ENCODE measurements at regions not wholly inside any gene's neighbourhood (a gene's known extent, or its start where the extent isn't known, plus 50 kb on each side); places are given as distances from the start of the nearest gene placed in this dataset.
"Not testable (repeated sequence)": the region's sequence is repeated elsewhere in the genome, so short reads cannot be mapped to it uniquely, and the experiment has no call there.

DNA sequence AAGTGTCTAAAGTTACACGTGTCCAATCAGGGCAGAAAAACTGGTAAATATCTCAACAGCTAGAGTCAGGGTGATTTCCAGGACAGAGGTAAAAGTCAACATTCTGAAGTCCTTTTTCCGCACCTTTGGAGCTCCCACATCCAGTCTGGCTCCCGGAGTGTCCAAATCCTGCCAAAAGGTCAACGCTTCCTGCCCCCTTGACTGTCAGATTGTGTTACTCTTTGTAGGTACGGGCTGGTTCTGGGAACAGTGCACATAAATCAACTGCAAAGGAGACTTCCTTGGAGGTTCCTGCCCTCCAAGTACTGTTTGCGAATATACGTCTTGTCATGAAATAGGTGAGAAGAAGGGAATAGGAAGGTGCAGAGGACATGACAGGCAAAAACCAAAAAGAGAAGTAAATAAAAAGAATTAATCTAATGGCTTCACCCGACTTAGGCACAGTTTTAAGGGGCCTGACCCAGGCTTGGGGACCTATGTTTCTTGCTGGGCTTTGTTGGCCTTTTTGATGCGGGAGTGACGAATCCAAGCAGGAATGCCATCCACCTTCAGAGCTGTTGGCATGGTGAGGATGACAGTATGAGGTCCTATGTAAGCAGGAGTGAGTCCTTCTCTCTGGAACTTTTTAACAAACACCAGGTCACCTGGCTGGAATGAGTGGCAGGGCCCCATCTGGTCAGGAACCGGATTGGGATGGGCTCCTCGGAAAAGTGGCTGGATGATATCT lies 155.4 kb downstream of the TRIM27 start:
- DNase-seq, result no peak

DNA sequence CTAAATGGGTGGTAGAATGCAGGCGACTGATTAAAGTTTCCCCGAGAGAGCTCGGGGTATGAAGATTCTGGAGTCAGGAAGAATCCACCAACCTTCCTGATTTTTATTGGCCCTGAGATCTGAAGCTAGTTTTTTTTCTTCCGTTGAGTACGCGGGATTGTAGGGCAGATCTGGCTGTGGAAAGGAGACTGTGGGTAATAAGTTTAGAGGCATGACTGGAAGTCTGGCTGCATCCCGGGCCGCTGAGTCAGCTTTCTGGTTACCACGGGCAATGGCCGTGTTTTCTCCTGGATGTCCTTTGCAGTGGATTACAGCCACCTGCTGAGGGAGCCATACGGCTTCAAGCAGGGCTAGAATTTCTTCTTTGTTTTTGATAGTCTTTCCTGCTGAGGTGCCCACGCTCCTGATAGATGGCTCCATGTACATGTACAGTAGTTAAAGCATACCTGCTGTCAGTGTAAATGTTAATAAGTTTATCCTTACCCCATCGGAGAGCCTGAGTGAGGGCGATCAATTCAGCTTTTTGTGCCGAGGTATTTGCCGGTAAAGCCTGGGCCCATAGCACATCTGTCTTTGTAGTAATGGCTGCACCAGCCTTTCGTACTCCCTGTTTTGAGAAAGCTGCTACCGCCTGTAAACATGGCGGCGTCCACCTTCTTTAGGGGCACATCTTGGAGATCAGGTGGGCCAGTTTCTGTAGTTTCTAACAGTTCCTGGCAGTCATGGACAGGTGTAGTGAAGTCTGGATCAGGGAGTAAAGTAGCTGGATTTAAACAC lies 154.0 kb downstream of the TRIM27 start:
- no peak for DNase-seq

DNA sequence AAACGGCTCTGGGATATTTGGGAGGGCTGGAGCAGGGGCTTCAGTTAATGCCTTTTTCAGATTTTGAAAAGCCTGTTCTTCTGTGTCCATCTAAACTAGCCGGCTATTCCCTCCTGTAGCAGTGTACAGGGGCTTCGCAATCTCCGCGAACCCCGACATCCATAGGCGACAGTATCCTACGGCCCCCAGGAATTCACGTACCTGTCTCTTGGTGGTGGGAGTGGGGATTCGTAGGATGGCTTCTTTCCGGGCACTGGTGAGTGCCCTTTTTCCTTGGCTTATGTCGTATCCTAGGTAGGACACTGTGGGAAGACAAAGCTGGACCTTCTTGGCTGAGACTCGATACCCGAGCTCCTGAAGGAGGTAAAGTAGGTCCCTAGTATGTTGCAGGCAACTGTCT lies 153.1 kb downstream of the TRIM27 start:
- DNase-seq, result no peak

DNA sequence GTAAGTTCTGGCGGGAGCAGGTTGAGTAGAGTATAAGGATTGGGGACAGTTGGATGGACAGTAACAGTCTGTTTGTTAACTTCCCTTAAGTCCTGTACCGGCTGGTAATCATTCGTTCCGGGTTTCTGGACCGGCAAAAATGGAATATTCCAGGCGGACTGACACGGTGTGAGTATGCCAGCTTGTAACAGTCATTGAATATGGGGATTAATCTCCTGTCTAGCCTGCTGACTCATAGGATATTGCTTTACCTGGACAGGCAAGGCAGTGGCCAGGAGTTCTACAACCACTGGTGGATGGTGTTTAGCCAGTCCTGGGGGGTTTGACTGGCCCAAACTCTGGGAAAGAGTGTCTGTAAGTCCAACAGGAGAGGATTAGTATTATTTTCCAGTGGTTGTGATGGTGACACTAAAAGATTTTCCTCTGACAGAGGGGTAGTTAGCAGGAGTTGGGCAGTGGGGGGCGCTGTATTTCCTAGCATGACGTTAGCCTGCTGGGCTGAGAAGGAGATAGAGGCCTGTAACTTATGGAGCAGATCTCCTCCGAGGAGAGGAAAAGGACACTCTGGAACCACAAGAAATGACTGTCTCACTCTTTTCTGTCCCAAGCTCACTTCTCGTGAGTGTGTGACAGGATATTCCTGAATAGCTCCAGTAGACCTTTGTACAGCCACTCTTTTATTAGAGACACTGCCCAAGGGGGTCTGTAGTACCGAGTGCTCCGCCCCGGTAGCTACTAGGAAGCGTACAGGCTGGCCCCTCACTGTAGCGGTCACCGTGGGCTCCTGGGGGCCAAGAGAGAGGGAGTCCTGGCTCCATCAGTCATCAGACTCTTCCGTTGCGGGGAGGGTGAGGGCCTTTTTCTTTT lies 152.2 kb downstream of the TRIM27 start:
- no peak for DNase-seq

DNA sequence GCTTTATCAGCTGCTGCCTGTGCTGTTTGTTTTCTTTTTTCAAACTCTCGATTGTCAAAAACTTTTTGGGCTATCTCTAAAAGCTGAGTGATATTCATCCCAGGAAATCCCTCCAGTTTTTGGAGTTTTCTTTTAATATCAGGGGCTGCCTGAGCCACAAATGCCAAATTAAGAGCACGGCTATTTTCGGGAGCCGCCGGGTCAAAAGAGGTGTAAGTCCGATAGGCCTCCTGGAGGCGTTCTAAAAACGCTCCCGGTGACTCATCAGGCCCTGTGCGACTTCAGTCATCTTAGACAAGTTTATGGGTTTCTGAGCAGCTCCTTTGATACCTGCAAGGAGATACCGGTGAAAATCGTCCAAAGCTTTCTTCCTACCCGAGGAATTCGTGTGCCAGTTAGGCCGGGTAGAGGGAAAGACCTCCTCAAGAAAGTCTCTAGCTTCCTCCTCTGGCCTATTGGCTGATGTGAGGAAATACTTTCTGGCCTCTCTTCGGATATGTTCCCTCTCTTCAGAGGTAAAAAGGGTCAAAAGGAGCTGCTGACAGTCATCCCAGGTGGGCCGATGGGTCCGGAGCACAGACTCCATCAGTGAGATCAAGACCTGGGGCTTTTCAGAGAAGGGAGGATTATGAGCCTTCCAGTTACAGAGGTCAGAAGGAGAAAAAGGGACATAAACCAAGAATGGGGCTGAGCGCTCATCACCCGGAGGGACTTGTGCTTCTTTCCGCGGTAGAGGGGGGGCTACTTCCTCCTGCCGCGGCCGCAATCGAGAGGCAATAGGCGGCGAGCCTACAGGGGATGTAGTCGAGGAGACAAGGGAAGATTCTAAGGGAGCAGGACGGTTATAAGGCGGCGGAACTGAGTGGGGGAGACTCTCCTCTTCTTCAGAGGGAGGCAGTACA lies 151.1 kb downstream of the TRIM27 start:
- DNase-seq, result no peak

DNA sequence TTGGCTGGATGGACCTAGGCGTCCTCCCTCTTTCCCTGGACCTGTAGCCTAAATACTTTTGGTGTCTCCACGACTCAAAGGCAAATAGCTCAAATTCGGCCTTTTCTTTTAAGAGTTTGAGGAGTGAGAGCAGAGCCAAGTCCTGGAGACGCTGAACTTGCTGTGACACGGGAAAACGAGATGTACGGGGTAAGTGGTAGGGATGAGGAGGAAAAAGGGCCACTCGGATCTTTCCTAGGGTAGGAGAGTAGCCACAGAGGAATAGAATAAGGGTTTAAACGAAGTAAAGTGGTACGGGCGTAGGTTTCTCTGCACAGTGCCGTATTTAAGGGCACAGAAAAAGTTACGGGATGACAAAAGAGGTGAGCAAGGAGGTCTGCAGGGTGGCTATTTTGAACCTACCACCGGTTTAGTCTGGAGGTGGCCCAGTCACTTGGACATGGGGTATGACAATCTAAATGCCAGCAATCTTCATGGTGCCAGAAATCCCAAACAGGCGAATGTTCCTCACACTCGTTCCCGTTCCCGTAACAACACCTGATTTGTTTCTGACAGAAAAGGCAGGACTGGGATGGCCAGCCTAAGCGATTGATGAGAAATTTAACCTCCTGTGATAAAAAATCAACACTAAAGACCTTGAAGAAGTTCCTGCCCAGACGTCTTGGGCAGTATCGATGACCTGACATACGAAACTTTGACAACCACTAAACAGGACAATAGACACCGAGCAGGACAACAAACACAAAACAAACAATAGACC lies 149.3 kb downstream of the TRIM27 start:
- no peak for DNase-seq

DNA sequence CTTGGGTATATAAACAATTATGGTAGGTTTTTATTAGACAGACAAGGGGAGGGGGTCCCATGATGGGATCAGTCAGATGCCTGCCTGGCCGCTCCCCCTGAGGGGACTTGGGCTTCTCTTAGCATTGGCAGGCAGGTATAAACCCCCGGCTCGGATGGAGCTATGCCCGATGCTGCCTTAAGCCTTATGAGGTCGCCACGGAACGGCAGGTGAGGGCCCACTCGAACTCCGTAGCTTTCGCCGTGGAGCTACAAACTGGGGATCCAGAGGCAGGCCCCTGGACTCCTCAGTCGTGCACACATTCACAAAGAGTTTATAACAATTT lies 148.8 kb downstream of the TRIM27 start:
- no peak for DNase-seq

DNA sequence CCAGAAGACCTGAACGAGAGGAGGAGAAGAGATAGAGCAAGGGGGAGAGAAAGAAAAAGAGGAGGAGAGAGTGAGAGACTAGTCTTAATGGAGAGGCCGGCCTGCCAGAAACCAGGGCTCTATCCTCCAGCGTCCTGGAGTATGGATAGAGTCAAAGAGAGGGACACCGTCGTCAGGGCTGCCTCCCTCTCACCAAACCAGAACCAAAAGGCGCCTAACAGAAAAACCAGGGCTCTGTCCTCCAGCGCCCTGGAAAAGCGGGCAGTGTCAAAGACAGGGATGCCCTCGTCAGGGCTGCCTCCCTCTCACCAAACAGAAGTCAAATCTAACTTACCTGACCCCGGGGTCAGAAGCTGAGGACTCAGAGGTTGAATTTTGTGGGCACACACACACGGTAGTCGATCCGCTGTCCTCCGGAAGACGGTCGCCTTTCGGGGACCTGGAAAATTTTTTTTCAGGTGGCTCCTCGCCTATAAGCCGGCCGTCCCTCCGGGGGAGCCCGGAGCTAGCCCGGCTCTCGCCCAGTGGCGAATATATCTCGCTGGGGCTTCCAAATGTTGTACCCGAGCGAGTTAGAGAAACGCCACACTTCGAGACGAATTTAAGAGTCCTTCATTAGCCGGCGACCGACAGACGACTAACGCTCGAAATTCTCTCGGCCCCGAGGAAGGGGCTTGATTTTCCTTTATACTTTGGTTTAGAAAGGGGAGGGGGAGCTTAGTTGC lies 148.2 kb downstream of the TRIM27 start:
- DNase-seq, result no peak

DNA sequence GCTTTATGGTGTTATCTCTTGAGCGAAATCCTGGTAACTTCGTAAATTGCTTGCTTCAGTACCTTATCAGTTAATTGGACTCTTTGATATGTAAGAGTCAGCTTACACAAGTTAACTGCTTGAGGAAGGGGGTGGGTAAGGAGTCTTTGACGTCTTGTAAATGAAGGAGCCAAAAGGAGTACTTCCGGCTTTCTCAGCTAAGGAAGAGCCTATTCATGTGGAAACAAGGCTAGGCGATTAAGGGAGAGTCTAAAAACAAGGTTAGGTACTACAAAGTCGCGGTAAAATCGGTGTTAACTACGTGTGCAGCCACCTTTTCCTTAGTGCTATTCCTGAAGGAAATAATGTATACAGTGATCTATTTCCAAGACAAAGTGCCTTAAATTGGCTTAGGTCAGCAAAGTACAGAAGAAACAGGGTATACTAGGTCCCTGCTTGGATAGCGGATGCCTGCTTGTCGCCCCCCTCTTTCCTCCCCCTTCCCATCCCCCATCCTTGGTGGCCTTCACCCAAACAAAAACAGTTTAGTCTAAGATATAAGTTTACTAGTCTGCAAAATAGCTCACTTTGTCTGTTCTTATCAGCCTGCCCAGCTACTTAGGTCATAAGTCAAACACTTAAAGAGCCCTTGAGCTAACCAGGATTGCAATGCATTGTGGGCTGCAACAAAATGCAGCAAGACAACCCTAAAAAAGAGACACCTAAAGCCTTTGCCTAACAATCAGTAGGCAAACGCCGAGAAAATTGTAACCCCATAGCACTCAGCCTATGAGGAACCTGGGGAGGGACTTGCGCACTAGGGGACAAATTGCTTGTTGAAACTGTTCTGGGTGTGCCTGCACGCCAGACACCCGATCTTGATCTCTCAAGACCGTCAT lies 147.3 kb downstream of the TRIM27 start:
- DNase-seq, result no peak

DNA sequence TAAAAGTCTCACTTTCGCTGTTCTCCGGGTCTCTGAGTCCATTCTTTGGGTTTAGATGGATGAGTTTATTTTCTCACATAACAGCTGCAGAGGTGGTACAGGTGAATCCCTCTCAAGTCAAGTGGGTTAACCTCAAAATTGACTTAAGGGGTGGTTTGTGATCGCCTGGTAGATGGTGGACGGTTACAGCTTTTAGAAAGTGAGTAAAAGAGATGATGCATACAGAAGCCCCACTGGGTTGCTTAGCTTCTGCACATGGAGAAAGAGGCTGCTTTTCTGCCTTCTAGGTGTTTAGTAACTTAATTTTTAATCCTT lies 146.7 kb downstream of the TRIM27 start:
- no peak for DNase-seq

DNA sequence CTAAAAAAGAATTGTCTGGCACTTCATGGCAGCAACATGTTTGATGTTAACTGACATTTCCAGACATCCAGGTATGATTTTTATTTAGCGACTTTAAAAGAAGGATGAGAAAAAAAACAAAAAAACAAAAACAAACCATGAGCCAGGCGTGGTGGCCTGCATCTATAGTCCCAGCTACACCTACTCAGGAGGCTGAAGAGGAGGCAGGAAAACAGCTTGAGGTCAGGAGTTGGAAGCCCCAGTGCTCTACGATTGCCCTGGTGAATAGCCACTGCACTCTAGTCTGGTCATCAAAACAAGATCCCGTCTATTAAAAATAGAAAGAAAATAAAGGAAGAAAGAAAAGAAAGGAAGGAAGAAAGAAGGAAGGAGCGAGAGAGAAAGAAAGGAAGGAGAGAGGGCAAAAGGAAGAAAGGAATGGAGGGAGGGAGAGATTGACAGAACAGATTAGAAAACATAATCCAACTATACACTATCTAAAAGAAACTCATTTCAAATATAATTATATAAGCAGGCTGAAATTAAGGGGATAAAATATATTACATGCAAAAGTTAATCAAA lies 141.6 kb downstream of the TRIM27 start:
- DNase-seq, result no peak

DNA sequence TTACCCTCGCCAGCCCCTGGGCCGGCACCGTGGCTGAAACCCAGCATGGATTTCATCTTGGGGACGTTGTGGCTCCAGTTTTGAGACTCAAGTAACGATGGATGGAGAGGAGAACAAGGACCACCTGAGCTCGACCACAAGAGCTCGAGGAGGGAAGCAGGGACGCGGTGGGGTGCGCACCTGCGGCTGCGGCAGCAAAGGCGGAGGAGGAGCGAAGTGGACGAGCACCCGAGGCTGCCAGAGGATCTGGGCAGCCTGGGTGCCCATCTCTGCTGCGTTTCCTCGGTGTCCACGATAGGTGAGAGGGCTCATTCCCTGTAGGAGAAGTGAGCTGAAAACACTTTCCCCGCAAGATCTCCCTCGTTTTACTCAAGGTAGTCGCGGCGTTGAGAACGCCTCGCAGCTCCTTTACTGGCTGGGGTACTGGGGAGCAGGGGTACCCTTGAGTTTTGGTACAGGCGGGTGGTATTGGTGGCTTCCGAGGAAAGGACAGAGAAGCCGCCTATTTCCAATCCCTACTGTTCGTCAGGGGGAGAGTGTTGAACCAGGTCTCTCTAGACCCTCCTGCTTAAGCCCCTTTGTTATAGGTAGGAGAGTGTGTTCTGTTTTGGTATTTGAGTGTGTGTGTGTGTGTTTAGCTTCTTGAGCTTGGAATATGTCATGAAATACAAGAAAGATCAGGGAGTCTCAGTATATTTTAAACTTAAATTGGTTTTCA lies 137.7 kb downstream of the TRIM27 start:
- no peak for DNase-seq

DNA sequence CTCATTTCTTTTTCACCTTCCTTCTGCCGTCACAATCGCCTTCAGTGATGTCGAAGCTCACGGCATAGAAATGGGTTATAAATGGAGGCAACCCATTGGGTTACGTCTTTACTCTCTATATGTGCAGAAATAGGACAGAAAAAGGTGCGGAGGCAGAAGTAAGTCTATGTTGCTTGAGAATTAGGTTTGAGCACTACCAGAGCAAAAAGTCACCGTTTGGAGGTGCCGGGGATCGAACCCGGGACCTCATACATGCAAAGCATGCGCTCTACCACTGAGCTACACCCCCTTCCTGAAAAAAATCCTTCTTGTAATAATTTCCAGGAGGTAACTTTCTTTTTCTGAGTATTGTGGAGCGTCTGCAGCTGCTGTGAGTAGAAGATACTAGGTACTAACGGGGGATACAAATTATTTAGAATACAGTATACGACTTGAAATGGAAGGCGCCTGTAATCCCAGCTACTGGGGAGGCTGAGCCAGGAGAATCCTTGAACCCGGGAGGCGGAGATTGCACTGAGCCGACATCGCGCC lies 134.2 kb downstream of the TRIM27 start:
- no peak for DNase-seq

DNA sequence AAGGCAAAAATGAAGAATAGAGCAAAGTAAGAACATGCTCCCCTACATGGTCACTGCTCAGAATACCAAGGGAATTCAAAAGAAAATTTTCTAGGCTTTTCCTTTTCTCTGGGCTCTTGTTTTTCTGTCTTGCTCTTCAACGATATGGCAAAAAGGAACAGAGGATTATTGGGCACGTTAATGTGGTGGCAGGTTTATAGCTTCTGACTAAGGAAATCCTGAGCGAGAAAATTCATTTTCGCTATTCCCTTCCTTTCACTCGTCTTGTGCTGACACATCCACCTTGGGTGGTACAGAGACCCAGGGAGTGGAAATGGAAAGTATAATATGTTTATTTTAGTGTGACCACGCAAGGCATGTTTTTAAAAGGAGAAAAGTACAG lies 132.8 kb downstream of the TRIM27 start:
- no peak for DNase-seq

DNA sequence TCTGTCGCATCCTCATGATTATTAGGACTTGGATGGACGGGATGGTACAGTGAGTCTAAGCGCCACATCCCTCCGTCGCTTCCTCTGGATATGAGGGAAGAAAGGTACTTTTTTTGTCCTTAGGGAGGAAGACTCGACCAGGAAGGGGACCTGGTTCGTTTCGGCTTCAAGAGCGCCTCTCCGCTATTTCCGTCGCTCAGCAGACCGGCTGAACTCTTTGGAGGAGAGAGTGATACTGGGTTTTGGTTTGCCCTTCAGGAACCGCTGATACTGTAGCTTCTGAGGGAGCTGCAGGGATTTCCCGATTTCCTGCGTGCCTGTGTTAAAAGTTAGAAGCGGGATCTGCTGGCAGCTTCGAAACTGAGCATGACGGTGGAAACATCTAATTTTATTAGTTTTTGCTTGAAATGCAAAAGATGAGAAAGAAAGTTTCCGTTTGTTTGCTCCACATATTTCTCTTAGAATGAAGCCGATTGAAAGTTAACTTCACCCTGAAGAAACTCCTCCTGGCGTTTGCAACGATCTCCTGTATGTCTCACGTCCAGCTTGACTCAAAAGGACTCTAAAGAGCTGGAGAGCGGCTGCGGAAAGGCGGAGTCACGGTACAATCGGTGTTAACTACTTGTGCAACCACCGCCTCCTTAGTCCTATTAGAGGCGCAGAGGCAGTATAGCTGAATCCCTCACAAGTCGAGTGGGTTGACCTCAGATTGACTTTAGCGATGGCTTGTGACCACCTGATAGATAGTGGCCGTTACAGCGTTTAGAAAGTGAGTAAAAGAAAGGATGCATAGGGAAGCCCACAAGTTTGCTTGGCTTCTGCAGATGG lies 129.4 kb downstream of the TRIM27 start:
- DNase-seq, result no peak

DNA sequence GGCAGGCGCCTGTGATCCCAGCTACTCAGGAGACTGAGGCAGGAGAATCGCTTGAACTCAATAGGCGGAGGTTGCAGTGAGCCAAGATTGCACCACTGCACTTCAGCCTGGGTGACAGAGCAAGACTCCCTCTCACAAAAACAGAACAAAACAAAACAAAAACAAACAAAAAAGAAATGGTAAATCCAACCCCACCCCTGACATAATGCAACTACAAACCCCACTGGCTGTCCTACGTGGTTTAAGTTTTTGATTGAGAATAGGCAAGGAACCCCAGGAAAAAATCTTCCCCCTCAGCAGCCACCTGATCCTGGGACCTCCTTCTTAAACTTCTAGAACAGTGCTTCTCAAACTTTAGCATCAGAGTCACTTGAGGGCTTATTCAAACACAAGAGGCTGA lies 123.1 kb downstream of the TRIM27 start:
- not testable (repeated sequence) for DNase-seq

All from skin of body (tissue), 1 donor.